ENCODE measurements at regions not wholly inside any gene's neighbourhood (a gene's known extent, or its start where the extent isn't known, plus 50 kb on each side); places are given as distances from the start of the nearest gene placed in this dataset.

DNA sequence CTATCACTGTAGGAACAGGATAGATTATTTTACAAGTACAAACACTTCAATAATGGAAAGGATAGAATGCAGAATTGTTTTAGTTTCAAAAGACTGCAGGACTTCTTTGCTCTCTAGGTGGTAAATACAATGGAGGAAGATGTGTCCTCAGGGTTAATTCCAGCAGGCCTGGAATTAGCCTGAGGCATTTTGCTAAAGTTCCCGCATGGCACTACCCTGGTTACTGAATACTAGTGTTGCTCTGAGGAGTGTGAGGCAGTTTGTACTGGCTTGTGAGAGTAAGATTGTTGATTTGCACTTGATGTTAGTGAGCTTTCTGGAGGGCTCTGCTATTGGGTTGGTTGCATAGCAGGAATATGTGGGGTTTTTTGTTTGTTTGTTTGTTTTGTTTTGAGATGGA lies 61.4 kb downstream of the FASLG start:
- no peak overlapping the region for H3K27ac ChIP-seq (replicated peaks)
- H3K27me3 ChIP-seq (ENCODE audit: insufficient read depth, poor library complexity, severe bottlenecking): no peaks in the 10 kb centered on the region
- no peak for DNase-seq (ENCODE audit: low read depth in 1 of 2, low spot score in 1 of 2)
- TF ChIP-seq POLR2AphosphoS5 (IDR thresholded peaks at IDR 0.05; ENCODE audit: low read depth) (no peak), GABPA (IDR thresholded peaks at IDR 0.05; ENCODE audit: low read depth) (no peak)
- TF ChIP-seq, protein P1, sequence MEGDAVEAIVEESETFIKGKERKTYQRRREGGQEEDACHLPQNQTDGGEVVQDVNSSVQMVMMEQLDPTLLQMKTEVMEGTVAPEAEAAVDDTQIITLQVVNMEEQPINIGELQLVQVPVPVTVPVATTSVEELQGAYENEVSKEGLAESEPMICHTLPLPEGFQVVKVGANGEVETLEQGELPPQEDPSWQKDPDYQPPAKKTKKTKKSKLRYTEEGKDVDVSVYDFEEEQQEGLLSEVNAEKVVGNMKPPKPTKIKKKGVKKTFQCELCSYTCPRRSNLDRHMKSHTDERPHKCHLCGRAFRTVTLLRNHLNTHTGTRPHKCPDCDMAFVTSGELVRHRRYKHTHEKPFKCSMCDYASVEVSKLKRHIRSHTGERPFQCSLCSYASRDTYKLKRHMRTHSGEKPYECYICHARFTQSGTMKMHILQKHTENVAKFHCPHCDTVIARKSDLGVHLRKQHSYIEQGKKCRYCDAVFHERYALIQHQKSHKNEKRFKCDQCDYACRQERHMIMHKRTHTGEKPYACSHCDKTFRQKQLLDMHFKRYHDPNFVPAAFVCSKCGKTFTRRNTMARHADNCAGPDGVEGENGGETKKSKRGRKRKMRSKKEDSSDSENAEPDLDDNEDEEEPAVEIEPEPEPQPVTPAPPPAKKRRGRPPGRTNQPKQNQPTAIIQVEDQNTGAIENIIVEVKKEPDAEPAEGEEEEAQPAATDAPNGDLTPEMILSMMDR (IDR thresholded peaks at IDR 0.05; ENCODE audit: insufficient read depth, low read length): no peak
- TF ChIP-seq, protein P2, sequence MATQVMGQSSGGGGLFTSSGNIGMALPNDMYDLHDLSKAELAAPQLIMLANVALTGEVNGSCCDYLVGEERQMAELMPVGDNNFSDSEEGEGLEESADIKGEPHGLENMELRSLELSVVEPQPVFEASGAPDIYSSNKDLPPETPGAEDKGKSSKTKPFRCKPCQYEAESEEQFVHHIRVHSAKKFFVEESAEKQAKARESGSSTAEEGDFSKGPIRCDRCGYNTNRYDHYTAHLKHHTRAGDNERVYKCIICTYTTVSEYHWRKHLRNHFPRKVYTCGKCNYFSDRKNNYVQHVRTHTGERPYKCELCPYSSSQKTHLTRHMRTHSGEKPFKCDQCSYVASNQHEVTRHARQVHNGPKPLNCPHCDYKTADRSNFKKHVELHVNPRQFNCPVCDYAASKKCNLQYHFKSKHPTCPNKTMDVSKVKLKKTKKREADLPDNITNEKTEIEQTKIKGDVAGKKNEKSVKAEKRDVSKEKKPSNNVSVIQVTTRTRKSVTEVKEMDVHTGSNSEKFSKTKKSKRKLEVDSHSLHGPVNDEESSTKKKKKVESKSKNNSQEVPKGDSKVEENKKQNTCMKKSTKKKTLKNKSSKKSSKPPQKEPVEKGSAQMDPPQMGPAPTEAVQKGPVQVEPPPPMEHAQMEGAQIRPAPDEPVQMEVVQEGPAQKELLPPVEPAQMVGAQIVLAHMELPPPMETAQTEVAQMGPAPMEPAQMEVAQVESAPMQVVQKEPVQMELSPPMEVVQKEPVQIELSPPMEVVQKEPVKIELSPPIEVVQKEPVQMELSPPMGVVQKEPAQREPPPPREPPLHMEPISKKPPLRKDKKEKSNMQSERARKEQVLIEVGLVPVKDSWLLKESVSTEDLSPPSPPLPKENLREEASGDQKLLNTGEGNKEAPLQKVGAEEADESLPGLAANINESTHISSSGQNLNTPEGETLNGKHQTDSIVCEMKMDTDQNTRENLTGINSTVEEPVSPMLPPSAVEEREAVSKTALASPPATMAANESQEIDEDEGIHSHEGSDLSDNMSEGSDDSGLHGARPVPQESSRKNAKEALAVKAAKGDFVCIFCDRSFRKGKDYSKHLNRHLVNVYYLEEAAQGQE (IDR thresholded peaks at IDR 0.05; ENCODE audit: insufficient replicate concordance, low read depth): no peak
- no peak overlapping the region for H3K4me3 ChIP-seq (replicated peaks; ENCODE audit: insufficient read depth, low read length)

DNA sequence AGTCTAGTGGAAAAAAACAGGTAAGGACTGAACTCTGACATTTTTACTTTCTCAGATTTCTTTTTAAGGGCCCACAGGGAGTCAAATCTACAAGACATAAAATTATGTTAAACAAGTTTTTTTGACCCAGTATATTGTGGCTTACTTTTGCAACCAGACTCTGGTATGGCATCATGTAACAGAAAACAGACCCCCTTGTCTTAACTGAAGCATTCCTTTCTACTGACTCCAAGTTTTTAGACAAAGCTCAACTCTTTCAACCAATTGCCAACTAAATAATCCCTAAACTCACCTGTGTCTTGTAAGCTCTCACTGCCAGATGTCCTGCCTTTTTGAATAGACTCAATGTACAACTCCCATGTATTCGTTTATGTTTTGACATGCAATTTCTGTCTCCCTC lies 64.3 kb downstream of the FASLG start:
- no peaks in the 10 kb centered on the region for H3K27me3 ChIP-seq (ENCODE audit: insufficient read depth, poor library complexity, severe bottlenecking)
- DNase-seq (ENCODE audit: low read depth in 1 of 2, low spot score in 1 of 2): no peak
- H3K4me3 ChIP-seq (replicated peaks; ENCODE audit: insufficient read depth, low read length): no peak overlapping the region
- no peak overlapping the region for H3K27ac ChIP-seq (replicated peaks)
- TF ChIP-seq POLR2AphosphoS5 (IDR thresholded peaks at IDR 0.05; ENCODE audit: low read depth): no peak
- no peak for TF ChIP-seq GABPA (IDR thresholded peaks at IDR 0.05; ENCODE audit: low read depth)
- TF ChIP-seq SPI1 (IDR thresholded peaks at IDR 0.05; ENCODE audit: borderline replicate concordance, low read depth): no peak
- TF ChIP-seq, protein P1 (IDR thresholded peaks at IDR 0.05; ENCODE audit: insufficient read depth, low read length): no peak
- TF ChIP-seq, protein P2 (IDR thresholded peaks at IDR 0.05; ENCODE audit: insufficient replicate concordance, low read depth): no peak

DNA sequence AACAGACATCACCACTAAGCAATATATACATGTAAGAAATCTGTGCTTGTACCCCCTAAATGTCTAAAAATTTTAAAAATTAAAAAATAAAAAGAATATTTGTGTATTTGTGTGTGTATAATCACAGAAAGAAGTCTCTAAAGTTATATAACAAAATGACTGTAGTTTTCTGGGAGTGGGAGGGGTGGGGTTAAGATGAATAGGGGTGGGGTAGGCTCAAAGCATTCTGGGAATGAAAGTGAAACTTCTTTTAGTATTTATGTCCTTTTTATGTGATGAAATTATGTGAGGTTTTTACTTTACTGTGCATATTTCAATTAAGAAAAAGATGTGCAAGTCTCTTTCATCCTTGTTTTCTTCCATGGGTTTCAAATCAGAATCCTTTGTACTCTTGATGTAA lies 65.3 kb downstream of the FASLG start:
- H3K27ac ChIP-seq (replicated peaks): no peak overlapping the region
- no peaks in the 10 kb centered on the region for H3K27me3 ChIP-seq (ENCODE audit: insufficient read depth, poor library complexity, severe bottlenecking)
- TF ChIP-seq, protein P1 (IDR thresholded peaks at IDR 0.05; ENCODE audit: insufficient read depth, low read length): no peak
- TF ChIP-seq SPI1 (IDR thresholded peaks at IDR 0.05; ENCODE audit: borderline replicate concordance, low read depth): no peak
- no peak for TF ChIP-seq POLR2AphosphoS5 (IDR thresholded peaks at IDR 0.05; ENCODE audit: low read depth)
- TF ChIP-seq, protein P2 (IDR thresholded peaks at IDR 0.05; ENCODE audit: insufficient replicate concordance, low read depth): no peak
- no peak for TF ChIP-seq GABPA (IDR thresholded peaks at IDR 0.05; ENCODE audit: low read depth)
- no peak overlapping the region for H3K4me3 ChIP-seq (replicated peaks; ENCODE audit: insufficient read depth, low read length)
- no peak for DNase-seq (ENCODE audit: low read depth in 1 of 2, low spot score in 1 of 2)
